HEK293T (cell line): ENCODE measurements at regions not wholly inside any gene's neighbourhood (a gene's known extent, or its start where the extent isn't known, plus 50 kb on each side); places are given as distances from the start of the nearest gene placed in this dataset.

ENCODE experiments used
- ARNT ChIP-seq: fragments of 450-650 bp; IDR thresholded peaks from 2 replicates; pipeline ENCODE4 v1.6.1; 2017; ENCODE audit warnings: mild to moderate bottlenecking
- BHLHE40 ChIP-seq: fragments of 450-650 bp; IDR thresholded peaks from 2 replicates; pipeline ENCODE4 v1.6.1; 2016; ENCODE audit warnings: mild to moderate bottlenecking, moderate library complexity, borderline replicate concordance
- ELF4 ChIP-seq: fragments of 450-650 bp; IDR thresholded peaks from 2 replicates; pipeline ENCODE4 v1.6.1; 2017; ENCODE audit warnings: antibody characterized with exemption
- FOXM1 ChIP-seq: fragments of 450-650 bp; IDR thresholded peaks from 2 replicates; pipeline ENCODE4 v1.6.1; 2017; ENCODE audit warnings: mild to moderate bottlenecking, borderline replicate concordance
- HDGF ChIP-seq: fragments of 450-650 bp; IDR thresholded peaks from 2 replicates; pipeline ENCODE4 v1.6.1; 2017; ENCODE audit warnings: antibody characterized with exemption, borderline replicate concordance
- LEF1 ChIP-seq: fragments of 450-650 bp; IDR thresholded peaks from 2 replicates; pipeline ENCODE4 v1.6.1; 2017; ENCODE audit warnings: mild to moderate bottlenecking, borderline replicate concordance
- NFRKB ChIP-seq: fragments of 450-650 bp; IDR thresholded peaks from 2 replicates; pipeline ENCODE4 v1.6.1; 2016; ENCODE audit warnings: mild to moderate bottlenecking, moderate library complexity
- SP1 ChIP-seq: fragments of 450-650 bp; IDR thresholded peaks from 2 replicates; pipeline ENCODE4 v1.6.1; 2017
- SUZ12 ChIP-seq: fragments of 450-650 bp; IDR thresholded peaks from 2 replicates; pipeline ENCODE4 v1.6.1; 2016; ENCODE audit warnings: mild to moderate bottlenecking
- TARDBP ChIP-seq: fragments of 450-650 bp; IDR thresholded peaks from 2 replicates; pipeline ENCODE4 v1.6.1; 2016

DNA sequence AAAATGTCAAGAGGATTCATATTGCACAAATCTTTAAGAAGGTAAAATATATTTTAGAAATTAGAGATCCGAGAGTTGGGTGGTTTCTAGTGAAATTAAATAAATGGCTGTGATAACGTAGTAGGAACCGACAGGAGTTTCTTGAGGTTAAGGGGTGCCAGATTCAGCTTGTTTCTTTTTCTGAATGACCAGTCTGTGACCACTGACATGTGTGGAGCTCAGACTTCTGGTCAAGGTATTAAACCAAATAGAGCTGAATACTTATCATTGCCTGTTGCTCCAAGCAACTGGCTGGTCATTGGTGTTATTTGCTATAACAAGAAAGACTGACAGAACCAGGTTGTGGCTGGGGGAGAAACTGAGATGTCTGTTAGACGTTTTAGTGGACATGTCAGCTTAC is 408.2 kb upstream of the HS6ST1 start:
- no peak for TF ChIP-seq BHLHE40
- TF ChIP-seq HDGF = no peak
- no peak for TF ChIP-seq LEF1
- no peak for TF ChIP-seq SP1
- TF ChIP-seq TARDBP = no peak
- no peak for TF ChIP-seq ARNT
- no peak for TF ChIP-seq ELF4
- TF ChIP-seq SUZ12 = no peak
- TF ChIP-seq NFRKB = no peak
- TF ChIP-seq FOXM1 = no peak
